ENCODE measurements at regions not wholly inside any gene's neighbourhood (a gene's known extent, or its start where the extent isn't known, plus 50 kb on each side); places are given as distances from the start of the nearest gene placed in this dataset.

DNA sequence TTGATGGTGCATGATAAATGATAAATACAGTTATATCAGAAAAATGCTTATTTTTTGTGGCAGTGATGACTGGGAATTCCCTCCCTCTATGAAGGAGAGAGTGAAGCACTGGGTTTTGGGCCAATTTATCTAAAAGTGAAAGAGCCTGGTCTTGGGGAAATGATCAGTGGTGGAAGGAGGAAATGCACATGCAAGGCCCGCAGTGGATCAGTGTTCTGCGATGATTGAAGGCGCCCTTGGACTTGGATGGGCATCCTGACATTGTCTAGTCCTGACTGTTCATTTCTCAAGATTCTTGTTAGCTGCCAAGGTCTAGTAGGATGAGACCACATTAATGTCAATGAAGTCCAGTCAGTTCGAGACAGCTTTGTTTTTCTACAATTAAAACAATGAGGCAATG lies 272.0 kb upstream of the SLC35B3 start:
- H3K9me3 Mint-ChIP-seq = peaks cover 4% of the 10 kb centered on the region
- DNase-seq = no peak
- no peaks in the 10 kb centered on the region for H3K4me1 Mint-ChIP-seq (ENCODE audit: low read depth)
- no peaks in the 10 kb centered on the region for H3K36me3 Mint-ChIP-seq (ENCODE audit: low read depth)
- H3K27ac Mint-ChIP-seq = no peak overlapping the region
- peaks cover 2% of the 10 kb centered on the region for H3K27me3 Mint-ChIP-seq
- no peak overlapping the region for H3K4me3 Mint-ChIP-seq

DNA sequence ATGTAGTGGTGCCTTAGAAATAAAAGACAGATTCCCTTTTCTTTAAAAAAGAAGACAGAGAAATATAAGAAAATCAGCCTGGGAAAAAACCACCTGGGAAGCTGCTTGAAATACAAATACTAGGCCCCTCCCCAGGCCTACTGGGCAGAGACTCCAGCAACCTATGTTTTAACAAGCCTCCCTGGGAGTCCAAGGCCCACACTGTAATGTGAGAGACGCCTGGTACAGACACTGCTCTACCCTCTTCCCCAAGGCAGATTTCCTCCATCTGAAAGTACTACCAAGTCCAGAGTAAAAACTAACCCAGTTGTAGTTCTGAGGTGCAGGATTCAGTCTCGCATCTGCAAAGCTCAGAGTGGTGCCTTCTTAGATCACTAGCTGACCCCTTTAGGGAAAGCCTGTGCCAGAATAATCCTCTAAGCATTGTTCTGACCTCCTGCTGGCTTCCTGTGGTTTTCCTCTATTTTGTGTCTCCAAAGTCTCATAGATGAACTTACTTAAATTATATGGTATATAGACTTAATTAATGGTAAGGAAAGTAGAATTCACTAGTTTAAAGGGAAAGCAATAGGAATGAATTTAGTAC lies 270.2 kb upstream of the SLC35B3 start:
- H3K9me3 Mint-ChIP-seq = peaks cover 6% of the 10 kb centered on the region
- no peak overlapping the region for H3K27ac Mint-ChIP-seq

DNA sequence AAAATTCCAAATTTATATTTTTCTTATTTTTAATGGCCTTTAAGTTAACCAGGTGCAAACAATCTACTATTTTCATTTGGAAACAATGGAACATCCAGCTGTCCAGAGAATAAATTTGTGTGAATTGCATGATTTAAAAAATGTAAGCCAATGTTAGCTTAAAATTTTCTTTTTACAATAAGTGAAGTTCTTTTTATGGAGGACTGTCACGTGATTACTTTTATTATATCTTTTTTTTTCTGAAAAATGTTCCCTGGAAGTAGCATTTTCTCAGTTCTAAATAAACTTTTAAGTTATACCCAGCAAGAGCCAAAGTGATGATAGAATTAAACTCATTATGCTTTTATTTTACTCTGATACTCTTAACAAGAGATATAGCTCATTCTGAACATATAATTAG lies 267.7 kb upstream of the SLC35B3 start:
- peaks cover 4% of the 10 kb centered on the region for H3K9me3 Mint-ChIP-seq
- H3K27ac Mint-ChIP-seq = no peak overlapping the region
- no peaks in the 10 kb centered on the region for H3K36me3 Mint-ChIP-seq (ENCODE audit: low read depth)
- DNase-seq = no peak
- H3K4me1 Mint-ChIP-seq (ENCODE audit: low read depth) = no peaks in the 10 kb centered on the region
- no peak overlapping the region for H3K4me3 Mint-ChIP-seq
- no peaks in the 10 kb centered on the region for H3K27me3 Mint-ChIP-seq

More for the DNA sequence above, 270.2 kb upstream of the SLC35B3 start:
- Mint-ChIP-seq H3K4me1 (ENCODE audit: low read depth) (no peaks in the 10 kb centered on the region), H3K4me3 (no peak overlapping the region), H3K36me3 (ENCODE audit: low read depth) (no peaks in the 10 kb centered on the region), H3K27me3 (peaks cover 2% of the 10 kb centered on the region)
- DNase-seq = no peak

GRCh38 chr6:8688821-8689220 lies 253.5 kb upstream of the SLC35B3 start:
- H3K36me3 Mint-ChIP-seq (ENCODE audit: low read depth) = no peaks in the 10 kb centered on the region
- DNase-seq = no peak
- no peaks in the 10 kb centered on the region for H3K4me1 Mint-ChIP-seq (ENCODE audit: low read depth)
- no peak overlapping the region for H3K4me3 Mint-ChIP-seq
- no peak overlapping the region for H3K27ac Mint-ChIP-seq
- H3K9me3 Mint-ChIP-seq = peaks cover 9% of the 10 kb centered on the region
- no peaks in the 10 kb centered on the region for H3K27me3 Mint-ChIP-seq

- Mint-ChIP-seq H3K27ac (no peak overlapping the region), H3K4me3 (no peak overlapping the region)
Observed at GRCh38 chr6:8686077-8686476, 250.7 kb upstream of the SLC35B3 start.

GRCh38 chr6:8683204-8683603 lies 247.9 kb upstream of the SLC35B3 start:
- H3K9me3 Mint-ChIP-seq = peaks cover 2% of the 10 kb centered on the region
- H3K36me3 Mint-ChIP-seq (ENCODE audit: low read depth) = no peaks in the 10 kb centered on the region
- DNase-seq = no peak
- H3K4me1 Mint-ChIP-seq (ENCODE audit: low read depth) = no peaks in the 10 kb centered on the region
- no peak overlapping the region for H3K27ac Mint-ChIP-seq
- H3K4me3 Mint-ChIP-seq = no peak overlapping the region
- no peaks in the 10 kb centered on the region for H3K27me3 Mint-ChIP-seq

More at GRCh38 chr6:8686077-8686476, 250.7 kb upstream of the SLC35B3 start:
- Mint-ChIP-seq H3K4me1 (ENCODE audit: low read depth) (no peaks in the 10 kb centered on the region), H3K27me3 (no peaks in the 10 kb centered on the region), H3K9me3 (peaks cover 2% of the 10 kb centered on the region), H3K36me3 (ENCODE audit: low read depth) (no peaks in the 10 kb centered on the region)
- DNase-seq = no peak

DNA sequence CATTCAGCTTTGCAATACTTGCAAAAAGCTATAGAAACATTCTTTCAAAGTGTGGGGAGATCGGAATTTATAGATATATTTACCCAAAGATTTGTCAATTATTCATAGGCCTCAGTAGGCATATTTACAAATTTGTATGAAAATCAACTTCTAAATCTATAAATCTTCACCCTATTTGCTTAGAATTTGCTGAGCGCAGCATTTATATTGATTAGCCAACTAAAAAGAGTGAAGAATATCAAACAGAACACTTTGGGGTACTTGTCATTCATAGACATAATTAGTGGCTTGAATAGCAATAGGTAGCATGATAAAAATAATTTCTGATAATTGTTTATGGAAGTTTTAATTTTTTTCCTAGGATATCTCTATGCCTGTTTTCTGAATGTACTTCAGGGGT lies 244.5 kb upstream of the SLC35B3 start:
- Mint-ChIP-seq H3K9me3 (peaks cover 6% of the 10 kb centered on the region), H3K27me3 (no peaks in the 10 kb centered on the region)

DNA sequence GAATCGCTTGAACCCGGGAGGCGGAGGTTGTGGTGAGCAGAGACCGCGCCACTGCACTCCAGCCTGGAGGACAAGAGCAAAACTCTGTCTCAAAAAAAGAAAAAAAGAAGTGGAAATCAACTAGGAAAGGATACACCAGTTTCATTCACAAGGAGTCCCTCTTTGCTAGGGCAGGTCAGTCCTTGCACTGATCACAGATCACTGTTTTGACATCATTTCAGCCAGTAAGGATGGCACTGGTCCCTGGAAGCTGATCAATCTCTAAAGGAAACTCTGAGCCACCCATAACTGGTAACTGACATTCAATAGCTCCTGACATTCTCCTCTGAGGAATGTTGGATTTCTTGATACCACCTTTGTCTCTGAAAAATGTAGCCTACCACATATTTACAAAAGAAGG lies 243.1 kb upstream of the SLC35B3 start:
- no peaks in the 10 kb centered on the region for H3K36me3 Mint-ChIP-seq (ENCODE audit: low read depth)
- no peak overlapping the region for H3K27ac Mint-ChIP-seq
- no peaks in the 10 kb centered on the region for H3K27me3 Mint-ChIP-seq
- no peaks in the 10 kb centered on the region for H3K4me1 Mint-ChIP-seq (ENCODE audit: low read depth)
- H3K4me3 Mint-ChIP-seq = no peak overlapping the region
- H3K9me3 Mint-ChIP-seq = peaks cover 8% of the 10 kb centered on the region
- no peak for DNase-seq

More for the DNA sequence above, 244.5 kb upstream of the SLC35B3 start:
- no peak for DNase-seq
- no peaks in the 10 kb centered on the region for H3K36me3 Mint-ChIP-seq (ENCODE audit: low read depth)
- no peak overlapping the region for H3K4me3 Mint-ChIP-seq
- H3K4me1 Mint-ChIP-seq (ENCODE audit: low read depth) = no peaks in the 10 kb centered on the region
- no peak overlapping the region for H3K27ac Mint-ChIP-seq

DNA sequence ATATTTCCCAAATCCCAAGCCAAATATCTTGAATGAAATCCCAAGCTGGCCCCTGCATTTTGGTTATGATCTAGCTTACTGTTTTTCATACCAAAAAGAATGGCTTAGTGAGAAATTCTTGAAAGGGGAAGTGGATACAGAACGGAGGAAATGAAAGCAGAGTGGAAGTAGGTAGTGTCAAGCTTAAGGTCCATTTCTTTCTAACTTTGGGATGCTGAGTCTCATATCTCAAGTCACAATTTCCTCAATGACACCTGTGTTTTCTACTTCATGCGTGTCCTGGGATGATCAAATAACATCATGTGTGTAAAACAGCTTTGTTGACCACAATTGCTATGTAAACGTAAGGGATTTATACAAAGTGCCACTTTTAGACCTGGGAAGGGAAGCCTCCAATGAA lies 238.8 kb upstream of the SLC35B3 start:
- DNase-seq = no peak
- H3K4me1 Mint-ChIP-seq (ENCODE audit: low read depth) = no peaks in the 10 kb centered on the region
- H3K27ac Mint-ChIP-seq = no peak overlapping the region

GRCh38 chr6:8672882-8673281 lies 237.5 kb upstream of the SLC35B3 start:
- peaks cover 2% of the 10 kb centered on the region for H3K4me1 Mint-ChIP-seq (ENCODE audit: low read depth)
- no peaks in the 10 kb centered on the region for H3K36me3 Mint-ChIP-seq (ENCODE audit: low read depth)
- no peak overlapping the region for H3K4me3 Mint-ChIP-seq
- H3K27ac Mint-ChIP-seq = no peak overlapping the region
- H3K27me3 Mint-ChIP-seq = no peaks in the 10 kb centered on the region
- DNase-seq = no peak
- H3K9me3 Mint-ChIP-seq = peaks cover 11% of the 10 kb centered on the region

More for the DNA sequence above, 238.8 kb upstream of the SLC35B3 start:
- Mint-ChIP-seq H3K27me3 (no peaks in the 10 kb centered on the region), H3K36me3 (ENCODE audit: low read depth) (no peaks in the 10 kb centered on the region), H3K9me3 (peaks cover 11% of the 10 kb centered on the region), H3K4me3 (no peak overlapping the region)

GRCh38 chr6:8670792-8671191 lies 235.4 kb upstream of the SLC35B3 start:
- no peak for DNase-seq
- no peaks in the 10 kb centered on the region for H3K27me3 Mint-ChIP-seq
- no peak overlapping the region for H3K4me3 Mint-ChIP-seq
- H3K4me1 Mint-ChIP-seq (ENCODE audit: low read depth) = peaks cover 2% of the 10 kb centered on the region
- no peaks in the 10 kb centered on the region for H3K36me3 Mint-ChIP-seq (ENCODE audit: low read depth)
- peaks cover 8% of the 10 kb centered on the region for H3K9me3 Mint-ChIP-seq
- no peak overlapping the region for H3K27ac Mint-ChIP-seq

DNA sequence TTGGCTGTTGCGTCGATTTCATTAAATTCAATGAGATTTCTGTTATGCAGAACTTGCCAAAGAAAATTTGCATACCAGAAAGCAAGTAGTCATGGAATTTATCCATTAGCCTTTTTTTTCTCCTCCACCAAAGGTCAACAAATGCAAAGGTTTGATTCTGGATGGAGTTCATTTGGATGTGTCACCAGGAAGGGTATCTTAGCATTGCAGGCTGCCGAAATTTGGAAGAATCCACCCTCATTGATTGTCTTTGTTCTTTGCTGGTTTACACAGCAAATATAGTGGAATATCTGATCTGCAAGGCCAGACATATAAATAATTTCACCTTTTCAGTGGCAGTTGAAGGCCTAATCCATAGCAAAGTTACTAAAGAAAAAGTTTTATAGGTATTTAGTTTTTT lies 229.4 kb upstream of the SLC35B3 start:
- Mint-ChIP-seq H3K4me3 (no peak overlapping the region), H3K27ac (no peak overlapping the region), H3K36me3 (ENCODE audit: low read depth) (no peaks in the 10 kb centered on the region), H3K9me3 (peaks cover 1% of the 10 kb centered on the region), H3K27me3 (no peaks in the 10 kb centered on the region), H3K4me1 (ENCODE audit: low read depth) (peaks cover 2% of the 10 kb centered on the region)
- no peak for DNase-seq

DNA sequence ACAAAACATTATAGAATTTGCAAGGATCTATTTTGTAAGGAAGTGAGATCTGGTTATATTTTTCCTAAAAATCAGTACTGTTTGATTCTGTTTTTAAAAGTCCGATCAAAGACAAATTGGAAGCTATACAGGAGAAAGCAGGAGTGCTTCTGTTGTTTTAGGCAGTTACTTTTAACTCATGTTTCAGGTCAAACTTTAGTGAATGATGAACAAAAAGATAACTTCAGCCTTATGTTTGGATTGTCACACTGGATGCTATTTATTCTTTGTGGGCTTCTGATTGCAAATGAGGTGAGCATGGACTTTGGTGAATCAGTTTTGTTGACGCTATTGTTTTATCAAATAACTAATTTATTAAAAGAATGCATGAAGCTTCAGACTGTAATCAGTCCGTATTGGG lies 228.7 kb upstream of the SLC35B3 start:
- H3K4me1 Mint-ChIP-seq (ENCODE audit: low read depth) = peaks cover 2% of the 10 kb centered on the region
- H3K9me3 Mint-ChIP-seq = no peaks in the 10 kb centered on the region
- no peak overlapping the region for H3K27ac Mint-ChIP-seq
- no peaks in the 10 kb centered on the region for H3K27me3 Mint-ChIP-seq
- no peaks in the 10 kb centered on the region for H3K36me3 Mint-ChIP-seq (ENCODE audit: low read depth)
- DNase-seq = no peak
- H3K4me3 Mint-ChIP-seq = no peak overlapping the region

- Mint-ChIP-seq H3K9me3 (no peaks in the 10 kb centered on the region), H3K36me3 (ENCODE audit: low read depth) (no peaks in the 10 kb centered on the region), H3K4me3 (no peak overlapping the region), H3K27me3 (no peaks in the 10 kb centered on the region), H3K4me1 (ENCODE audit: low read depth) (no peaks in the 10 kb centered on the region), H3K27ac (no peak overlapping the region)
- DNase-seq = no peak
Observed at GRCh38 chr6:8659404-8660189, 224.3 kb upstream of the SLC35B3 start.

DNA sequence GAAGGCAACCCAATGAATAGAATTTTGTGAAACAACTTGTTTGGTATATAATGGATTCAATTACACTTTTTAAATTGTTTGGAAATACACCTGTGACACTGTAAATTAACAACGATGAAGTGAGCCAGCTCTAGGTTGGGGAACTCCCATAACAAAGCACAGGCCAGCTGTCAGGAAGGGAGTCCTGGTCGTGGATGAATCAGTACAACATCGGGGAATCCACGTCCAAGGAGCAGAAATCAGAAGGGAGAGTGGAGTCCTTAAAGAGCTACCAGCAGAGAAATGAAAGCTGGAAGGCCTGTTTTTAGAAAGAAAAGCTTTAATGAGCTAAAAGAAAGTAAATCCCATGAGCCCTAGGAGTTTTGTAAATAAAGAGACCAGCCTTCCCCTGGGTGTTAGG lies 223.1 kb upstream of the SLC35B3 start:
- H3K9me3 Mint-ChIP-seq = no peaks in the 10 kb centered on the region
- H3K4me3 Mint-ChIP-seq = no peak overlapping the region

More for the DNA sequence above, 223.1 kb upstream of the SLC35B3 start:
- no peaks in the 10 kb centered on the region for H3K27me3 Mint-ChIP-seq
- no peak for DNase-seq
- no peaks in the 10 kb centered on the region for H3K4me1 Mint-ChIP-seq (ENCODE audit: low read depth)
- H3K27ac Mint-ChIP-seq = no peak overlapping the region
- H3K36me3 Mint-ChIP-seq (ENCODE audit: low read depth) = no peaks in the 10 kb centered on the region

Data from activated T-cell treated with anti-CD3 and anti-CD28 coated beads, Interleukin-2, amount 50 U/mL, for 24 hours (primary cell).